ENCODE measurements at regions not wholly inside any gene's neighbourhood (a gene's known extent, or its start where the extent isn't known, plus 50 kb on each side); places are given as distances from the start of the nearest gene placed in this dataset.

- TF ChIP-seq CTCF (IDR thresholded peaks at IDR 0.05; ENCODE audit: low read length) (no peak), EZH2 (IDR thresholded peaks at IDR 0.05; ENCODE audit: borderline replicate concordance, low read length) (no peak)
Measured at GRCh38 chr18:39962546-39962945, 1992.5 kb upstream of the PIK3C3 start.
